ENCODE measurements at regions not wholly inside any gene's neighbourhood (a gene's known extent, or its start where the extent isn't known, plus 50 kb on each side); places are given as distances from the start of the nearest gene placed in this dataset.
"Not testable (repeated sequence)": the region's sequence is repeated elsewhere in the genome, so short reads cannot be mapped to it uniquely, and the experiment has no call there.

DNA sequence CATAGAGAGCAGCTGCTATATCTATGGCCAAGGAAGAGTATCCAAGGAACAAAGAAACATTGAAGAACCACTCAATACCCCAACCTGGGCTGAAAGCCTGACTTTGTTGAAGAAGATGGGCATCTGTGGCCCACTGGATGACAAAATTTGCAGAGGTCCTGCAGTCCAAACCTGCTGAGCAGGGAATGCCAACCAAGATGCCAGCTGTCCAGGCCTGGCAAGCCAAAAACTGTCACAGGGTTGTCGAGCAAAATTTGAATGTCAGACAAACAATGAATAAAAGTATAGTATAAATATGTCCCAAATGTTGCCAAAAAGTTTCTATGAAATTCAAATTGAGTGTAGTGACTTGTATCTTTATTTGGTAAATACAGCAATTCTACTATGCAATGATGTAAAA lies 1040.2 kb downstream of the PCDH9 start:
- no peak for ATAC-seq (ENCODE audit: low FRiP score)
- Histone ChIP-seq H3K36me3 (ENCODE audit: control insufficient read depth in 1 of 2, insufficient read depth in 2 of 2, low read length in 1 of 2) (no peaks in the 10 kb centered on the region), H3K27ac (ENCODE audit: low read depth in 1 of 2, low read length in 2 of 2) (no peak overlapping the region), H3K9me3 (ENCODE audit: control insufficient read depth, low read length) (no peaks in the 10 kb centered on the region), H3K4me1 (ENCODE audit: control insufficient read depth in 1 of 2, insufficient read depth in 2 of 2, low read length in 2 of 2) (peaks cover 0 to 1% of the 10 kb centered on the region in 2 donors), H3K4me3 (ENCODE audit: low read length in 2 of 2) (no peak overlapping the region), H3K27me3 (ENCODE audit: control insufficient read depth in 1 of 2, insufficient read depth in 2 of 2, low read length in 1 of 2) (no peaks in the 10 kb centered on the region)
- DNase-seq: no peak
- 35 to 42% methylated on average over 1 of the region's 1 CpG for WGBS, 2 donors
- intact Hi-C loops (cut with DNase I): loop anchor here in 1 of 2 donors (2.0 kb wide), 1 partner anchor 25 kb away; no protein-coding TSS in a partner anchor

DNA sequence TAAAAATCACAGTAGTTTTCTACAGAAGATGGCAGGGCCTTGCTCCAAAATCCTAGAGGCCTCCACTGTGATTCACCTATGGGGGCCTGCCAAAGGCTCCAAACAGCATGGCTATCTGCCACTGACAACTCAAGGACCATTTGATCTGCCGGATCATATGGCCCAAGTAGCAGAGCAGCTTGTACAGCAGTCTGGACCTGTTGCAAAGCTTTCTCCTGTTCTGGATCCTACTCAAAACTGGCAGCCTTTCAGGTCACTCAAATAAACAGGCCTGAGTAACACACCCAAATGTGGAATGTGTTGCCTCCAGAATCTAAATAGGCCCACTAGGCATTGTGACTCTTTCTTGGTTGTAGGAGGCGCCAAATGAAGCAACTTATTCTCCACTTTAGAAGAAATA lies 1049.3 kb downstream of the PCDH9 start:
- WGBS, 2 donors: 65 to 66% methylated on average over 2 of the region's 2 CpGs
- no peaks in the 10 kb centered on the region for H3K36me3 ChIP-seq (ENCODE audit: control insufficient read depth in 1 of 2, insufficient read depth in 2 of 2, low read length in 1 of 2)
- no peak for DNase-seq
- intact Hi-C loops (cut with DNase I): no loop called here
- no peak for ATAC-seq (ENCODE audit: low FRiP score)
- no peaks in the 10 kb centered on the region for H3K9me3 ChIP-seq (ENCODE audit: control insufficient read depth, low read length)
- peaks cover 0 to 3% of the 10 kb centered on the region in 2 donors for H3K4me1 ChIP-seq (ENCODE audit: control insufficient read depth in 1 of 2, insufficient read depth in 2 of 2, low read length in 2 of 2)
- no peaks in the 10 kb centered on the region for H3K27me3 ChIP-seq (ENCODE audit: control insufficient read depth in 1 of 2, insufficient read depth in 2 of 2, low read length in 1 of 2)
- no peak overlapping the region for H3K4me3 ChIP-seq (ENCODE audit: low read length in 2 of 2)
- H3K27ac ChIP-seq (ENCODE audit: low read depth in 1 of 2, low read length in 2 of 2): no peak overlapping the region

GRCh38 chr13:66171920-66172319 lies 1058.2 kb downstream of the PCDH9 start:
- 27 to 29% methylated on average over 1 of the region's 1 CpG for WGBS, 2 donors
- H3K27me3 ChIP-seq (ENCODE audit: control insufficient read depth in 1 of 2, insufficient read depth in 2 of 2, low read length in 1 of 2): no peaks in the 10 kb centered on the region
- no peak for ATAC-seq (ENCODE audit: low FRiP score)
- H3K27ac ChIP-seq (ENCODE audit: low read depth in 1 of 2, low read length in 2 of 2): no peak overlapping the region
- intact Hi-C loops (cut with DNase I): no loop called here
- no peaks in the 10 kb centered on the region for H3K9me3 ChIP-seq (ENCODE audit: control insufficient read depth, low read length)
- H3K4me3 ChIP-seq (ENCODE audit: low read length in 2 of 2): no peak overlapping the region
- no peak for DNase-seq
- H3K4me1 ChIP-seq (ENCODE audit: control insufficient read depth in 1 of 2, insufficient read depth in 2 of 2, low read length in 2 of 2): no peaks in the 10 kb centered on the region
- no peaks in the 10 kb centered on the region for H3K36me3 ChIP-seq (ENCODE audit: control insufficient read depth in 1 of 2, insufficient read depth in 2 of 2, low read length in 1 of 2)

GRCh38 chr13:66162470-66162869 lies 1067.7 kb downstream of the PCDH9 start:
- WGBS, 2 donors: 65 to 91% methylated on average over 2 of the region's 2 CpGs
- ATAC-seq (ENCODE audit: low FRiP score): no peak
- intact Hi-C loops (cut with DNase I): no loop called here

GRCh38 chr13:66159511-66159910 lies 1070.6 kb downstream of the PCDH9 start:
- Histone ChIP-seq H3K9me3 (ENCODE audit: control insufficient read depth, low read length) (no peaks in the 10 kb centered on the region), H3K36me3 (ENCODE audit: control insufficient read depth in 1 of 2, insufficient read depth in 2 of 2, low read length in 1 of 2) (no peaks in the 10 kb centered on the region), H3K27ac (ENCODE audit: low read depth in 1 of 2, low read length in 2 of 2) (no peak overlapping the region), H3K4me3 (ENCODE audit: low read length in 2 of 2) (no peak overlapping the region), H3K4me1 (ENCODE audit: control insufficient read depth in 1 of 2, insufficient read depth in 2 of 2, low read length in 2 of 2) (no peaks in the 10 kb centered on the region), H3K27me3 (ENCODE audit: control insufficient read depth in 1 of 2, insufficient read depth in 2 of 2, low read length in 1 of 2) (no peaks in the 10 kb centered on the region)
- no peak for ATAC-seq (ENCODE audit: low FRiP score)
- intact Hi-C loops (cut with DNase I): no loop called here
- WGBS, 2 donors: 44 to 48% methylated on average over 6 of the region's 6 CpGs
- DNase-seq: no peak

More at GRCh38 chr13:66162470-66162869, 1067.7 kb downstream of the PCDH9 start:
- Histone ChIP-seq H3K27ac (ENCODE audit: low read depth in 1 of 2, low read length in 2 of 2) (no peak overlapping the region), H3K4me3 (ENCODE audit: low read length in 2 of 2) (no peak overlapping the region), H3K4me1 (ENCODE audit: control insufficient read depth in 1 of 2, insufficient read depth in 2 of 2, low read length in 2 of 2) (no peaks in the 10 kb centered on the region), H3K9me3 (ENCODE audit: control insufficient read depth, low read length) (no peaks in the 10 kb centered on the region), H3K36me3 (ENCODE audit: control insufficient read depth in 1 of 2, insufficient read depth in 2 of 2, low read length in 1 of 2) (no peaks in the 10 kb centered on the region), H3K27me3 (ENCODE audit: control insufficient read depth in 1 of 2, insufficient read depth in 2 of 2, low read length in 1 of 2) (no peaks in the 10 kb centered on the region)
- no peak for DNase-seq

- DNase-seq: no peak
- no peak overlapping the region for H3K4me3 ChIP-seq (ENCODE audit: low read length in 2 of 2)
- WGBS, 2 donors: 0% methylated on average over 1 of the region's 1 CpG
- H3K36me3 ChIP-seq (ENCODE audit: control insufficient read depth in 1 of 2, insufficient read depth in 2 of 2, low read length in 1 of 2): no peaks in the 10 kb centered on the region
- H3K4me1 ChIP-seq (ENCODE audit: control insufficient read depth in 1 of 2, insufficient read depth in 2 of 2, low read length in 2 of 2): no peaks in the 10 kb centered on the region
- H3K27ac ChIP-seq (ENCODE audit: low read depth in 1 of 2, low read length in 2 of 2): no peak overlapping the region
- H3K27me3 ChIP-seq (ENCODE audit: control insufficient read depth in 1 of 2, insufficient read depth in 2 of 2, low read length in 1 of 2): no peaks in the 10 kb centered on the region
- no peaks in the 10 kb centered on the region for H3K9me3 ChIP-seq (ENCODE audit: control insufficient read depth, low read length)
- no peak for ATAC-seq (ENCODE audit: low FRiP score)
- intact Hi-C loops (cut with DNase I): no loop called here
These were observed 1075.2 kb downstream of the PCDH9 start for GRCh38 chr13:66154976-66155375.

DNA sequence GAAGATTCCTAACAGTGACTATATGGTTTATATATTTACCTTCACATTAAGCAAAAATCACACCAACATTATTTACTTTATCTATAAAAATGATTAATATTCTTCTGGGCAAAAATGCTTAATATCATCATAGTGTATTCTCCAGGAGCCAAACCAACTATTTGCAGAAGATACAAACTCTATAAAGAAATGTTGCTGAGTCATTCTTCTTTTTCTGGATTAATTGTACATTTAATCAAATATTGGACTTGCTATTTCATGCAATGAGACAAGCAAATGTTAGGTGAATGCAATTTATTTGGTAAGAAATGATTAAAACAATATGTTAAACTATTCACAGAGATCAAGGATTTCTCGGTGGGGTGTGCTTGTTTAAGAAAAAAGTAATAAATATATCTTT lies 1075.8 kb downstream of the PCDH9 start:
- 55 to 57% methylated on average over 1 of the region's 1 CpG for WGBS, 2 donors
- DNase-seq: no peak
- no peaks in the 10 kb centered on the region for H3K36me3 ChIP-seq (ENCODE audit: control insufficient read depth in 1 of 2, insufficient read depth in 2 of 2, low read length in 1 of 2)
- ATAC-seq (ENCODE audit: low FRiP score): no peak
- no peak overlapping the region for H3K27ac ChIP-seq (ENCODE audit: low read depth in 1 of 2, low read length in 2 of 2)
- no peak overlapping the region for H3K4me3 ChIP-seq (ENCODE audit: low read length in 2 of 2)
- H3K27me3 ChIP-seq (ENCODE audit: control insufficient read depth in 1 of 2, insufficient read depth in 2 of 2, low read length in 1 of 2): no peaks in the 10 kb centered on the region
- no peaks in the 10 kb centered on the region for H3K9me3 ChIP-seq (ENCODE audit: control insufficient read depth, low read length)
- H3K4me1 ChIP-seq (ENCODE audit: control insufficient read depth in 1 of 2, insufficient read depth in 2 of 2, low read length in 2 of 2): no peaks in the 10 kb centered on the region
- intact Hi-C loops (cut with DNase I): no loop called here

GRCh38 chr13:66152596-66152995 lies 1077.5 kb downstream of the PCDH9 start:
- no peaks in the 10 kb centered on the region for H3K36me3 ChIP-seq (ENCODE audit: control insufficient read depth in 1 of 2, insufficient read depth in 2 of 2, low read length in 1 of 2)
- no peak for DNase-seq
- H3K4me1 ChIP-seq (ENCODE audit: control insufficient read depth in 1 of 2, insufficient read depth in 2 of 2, low read length in 2 of 2): no peaks in the 10 kb centered on the region
- intact Hi-C loops (cut with DNase I): no loop called here
- no peaks in the 10 kb centered on the region for H3K27me3 ChIP-seq (ENCODE audit: control insufficient read depth in 1 of 2, insufficient read depth in 2 of 2, low read length in 1 of 2)
- H3K4me3 ChIP-seq (ENCODE audit: low read length in 2 of 2): no peak overlapping the region
- ATAC-seq (ENCODE audit: low FRiP score): no peak
- H3K9me3 ChIP-seq (ENCODE audit: control insufficient read depth, low read length): no peaks in the 10 kb centered on the region
- no peak overlapping the region for H3K27ac ChIP-seq (ENCODE audit: low read depth in 1 of 2, low read length in 2 of 2)

DNA sequence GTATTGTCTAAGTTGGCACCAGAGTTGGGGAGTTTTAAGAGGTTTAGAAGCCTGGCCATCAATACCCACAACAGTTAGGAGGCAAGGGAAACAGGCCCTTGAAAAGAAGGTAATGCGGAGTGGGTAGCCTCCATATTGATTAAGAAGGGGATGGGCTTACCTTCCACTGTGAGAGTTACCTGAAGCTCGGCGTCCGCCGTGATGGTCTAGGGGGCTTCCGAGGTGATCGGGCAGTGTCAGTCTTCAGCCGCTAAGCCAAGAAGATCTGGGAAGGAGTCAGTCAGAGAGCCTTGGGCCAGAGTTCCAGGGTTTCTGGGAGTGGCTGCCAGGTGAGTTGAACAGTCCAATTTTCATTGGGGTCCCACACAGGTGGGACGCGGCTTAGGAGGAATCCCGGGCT lies 1085.8 kb downstream of the PCDH9 start:
- H3K27me3 ChIP-seq (ENCODE audit: control insufficient read depth in 1 of 2, insufficient read depth in 2 of 2, low read length in 1 of 2); H3K27ac ChIP-seq (ENCODE audit: low read depth in 1 of 2, low read length in 2 of 2); intact Hi-C loops (cut with DNase I); H3K36me3 ChIP-seq (ENCODE audit: control insufficient read depth in 1 of 2, insufficient read depth in 2 of 2, low read length in 1 of 2); H3K4me1 ChIP-seq (ENCODE audit: control insufficient read depth in 1 of 2, insufficient read depth in 2 of 2, low read length in 2 of 2); ATAC-seq (ENCODE audit: low FRiP score); H3K4me3 ChIP-seq (ENCODE audit: low read length in 2 of 2); H3K9me3 ChIP-seq (ENCODE audit: control insufficient read depth, low read length); DNase-seq: not testable (repeated sequence)
- 92 to 96% methylated on average over 11 of the region's 11 CpGs for WGBS, 2 donors
